ENCODE measurements at regions not wholly inside any gene's neighbourhood (a gene's known extent, or its start where the extent isn't known, plus 50 kb on each side); places are given as distances from the start of the nearest gene placed in this dataset.

- TF ChIP-seq, protein P1, sequence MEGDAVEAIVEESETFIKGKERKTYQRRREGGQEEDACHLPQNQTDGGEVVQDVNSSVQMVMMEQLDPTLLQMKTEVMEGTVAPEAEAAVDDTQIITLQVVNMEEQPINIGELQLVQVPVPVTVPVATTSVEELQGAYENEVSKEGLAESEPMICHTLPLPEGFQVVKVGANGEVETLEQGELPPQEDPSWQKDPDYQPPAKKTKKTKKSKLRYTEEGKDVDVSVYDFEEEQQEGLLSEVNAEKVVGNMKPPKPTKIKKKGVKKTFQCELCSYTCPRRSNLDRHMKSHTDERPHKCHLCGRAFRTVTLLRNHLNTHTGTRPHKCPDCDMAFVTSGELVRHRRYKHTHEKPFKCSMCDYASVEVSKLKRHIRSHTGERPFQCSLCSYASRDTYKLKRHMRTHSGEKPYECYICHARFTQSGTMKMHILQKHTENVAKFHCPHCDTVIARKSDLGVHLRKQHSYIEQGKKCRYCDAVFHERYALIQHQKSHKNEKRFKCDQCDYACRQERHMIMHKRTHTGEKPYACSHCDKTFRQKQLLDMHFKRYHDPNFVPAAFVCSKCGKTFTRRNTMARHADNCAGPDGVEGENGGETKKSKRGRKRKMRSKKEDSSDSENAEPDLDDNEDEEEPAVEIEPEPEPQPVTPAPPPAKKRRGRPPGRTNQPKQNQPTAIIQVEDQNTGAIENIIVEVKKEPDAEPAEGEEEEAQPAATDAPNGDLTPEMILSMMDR (IDR thresholded peaks at IDR 0.05): no peak
- TF ChIP-seq POLR2A (IDR thresholded peaks at IDR 0.05): no peak
Measured at GRCh38 chr9:82865524-82865923, 197.4 kb downstream of the RASEF start.

Data from testis (tissue), 2 donors.